ENCODE measurements at regions not wholly inside any gene's neighbourhood (a gene's known extent, or its start where the extent isn't known, plus 50 kb on each side); places are given as distances from the start of the nearest gene placed in this dataset.
"Not testable (repeated sequence)": the region's sequence is repeated elsewhere in the genome, so short reads cannot be mapped to it uniquely, and the experiment has no call there.

- no peak for DNase-seq
These were observed 1740.2 kb upstream of the CELF4 start for GRCh38 chr18:39305766-39306165.

GRCh38 chr18:39302481-39302880 lies 1736.9 kb upstream of the CELF4 start:
- no peak for DNase-seq

GRCh38 chr18:39299152-39299551 lies 1733.6 kb upstream of the CELF4 start:
- DNase-seq, result no peak

- no peak for DNase-seq
These were observed 1731.6 kb upstream of the CELF4 start for GRCh38 chr18:39297225-39297624.

GRCh38 chr18:39296293-39296888 lies 1730.8 kb upstream of the CELF4 start:
- no peak for DNase-seq

GRCh38 chr18:39276764-39277163 lies 1711.2 kb upstream of the CELF4 start:
- no peak for DNase-seq

- no peak for DNase-seq
These were observed 1708.9 kb upstream of the CELF4 start for GRCh38 chr18:39274535-39274934.

GRCh38 chr18:39272230-39272629 lies 1706.6 kb upstream of the CELF4 start:
- DNase-seq, result no peak

- DNase-seq, result no peak
These were observed 1706.1 kb upstream of the CELF4 start for GRCh38 chr18:39271654-39272053.

GRCh38 chr18:39260565-39260964 lies 1695.0 kb upstream of the CELF4 start:
- DNase-seq, result peak; percentile 37

- DNase-seq, result peak; percentile 37
These were observed 1694.1 kb upstream of the CELF4 start for GRCh38 chr18:39259736-39260135.

GRCh38 chr18:39244242-39244641 lies 1678.6 kb upstream of the CELF4 start:
- peak; percentile 73 for DNase-seq

GRCh38 chr18:39241534-39241933 lies 1675.9 kb upstream of the CELF4 start:
- DNase-seq, result peak; percentile 73

GRCh38 chr18:39238981-39239660 lies 1673.5 kb upstream of the CELF4 start:
- DNase-seq, result no peak

GRCh38 chr18:39235118-39235719 lies 1669.6 kb upstream of the CELF4 start:
- no peak for DNase-seq

GRCh38 chr18:39232937-39233336 lies 1667.3 kb upstream of the CELF4 start:
- DNase-seq, result no peak

GRCh38 chr18:39232490-39232889 lies 1666.9 kb upstream of the CELF4 start:
- no peak for DNase-seq

GRCh38 chr18:39230086-39230803 lies 1664.6 kb upstream of the CELF4 start:
- DNase-seq, result no peak

- not testable (repeated sequence) for DNase-seq
These were observed 1662.2 kb upstream of the CELF4 start for GRCh38 chr18:39227769-39228168.

- peak; percentile 84 for DNase-seq
These were observed 1659.8 kb upstream of the CELF4 start for GRCh38 chr18:39225373-39225772.

- no peak for DNase-seq
These were observed 1657.7 kb upstream of the CELF4 start for GRCh38 chr18:39223283-39223682.

GRCh38 chr18:39215920-39216319 lies 1650.3 kb upstream of the CELF4 start:
- peak; percentile 3 for DNase-seq

GRCh38 chr18:39211461-39211860 lies 1645.9 kb upstream of the CELF4 start:
- no peak for DNase-seq

- no peak for DNase-seq
These were observed 1643.6 kb upstream of the CELF4 start for GRCh38 chr18:39209173-39209572.

Data from DMS53 (cell line).